ENCODE measurements at regions not wholly inside any gene's neighbourhood (a gene's known extent, or its start where the extent isn't known, plus 50 kb on each side); places are given as distances from the start of the nearest gene placed in this dataset.
"Not testable (repeated sequence)": the region's sequence is repeated elsewhere in the genome, so short reads cannot be mapped to it uniquely, and the experiment has no call there.

GRCh38 chr6:113689620-113690019, 167.5 kb upstream of the MARCKS start:
- POLR2A ChIA-PET; H3K27me3 ChIP-seq (ENCODE audit: control insufficient read depth, insufficient read depth, low read length); ATAC-seq; BruUV-seq (replicated peaks); H3K9me3 ChIP-seq (ENCODE audit: control insufficient read depth, insufficient read depth, low read depth, low read length); CTCF ChIA-PET; H3K36me3 ChIP-seq (ENCODE audit: control insufficient read depth, insufficient read depth, low read length); H3K27ac ChIP-seq (ENCODE audit: low read length); in situ Hi-C loops (cut with HindIII; ENCODE audit: low pct_unique_long_range_greater_than_20kb, low sequenced_read_pairs); intact Hi-C loops (cut with micrococcal nuclease; ENCODE audit: unreplicated experiment); DNase-seq (ENCODE audit: low read depth, low spot score); H3K4me1 ChIP-seq (ENCODE audit: control insufficient read depth, insufficient read depth, low read length); H3K4me3 ChIP-seq (ENCODE audit: low read depth in 2 of 2, low read length in 2 of 2): not testable (repeated sequence)
- 0 out of 2 replicates have a peak, but pooled peaks have one; percentile 14 for TF ChIP-seq CTCF (IDR thresholded peaks at IDR 0.05)

GRCh38 chr6:113690281-113691259, 166.6 kb upstream of the MARCKS start:
- H3K27me3 ChIP-seq (ENCODE audit: control insufficient read depth, insufficient read depth, low read length), result no peaks in the 10 kb centered on the region
- ATAC-seq (peak; percentile 64), DNase-seq (ENCODE audit: low read depth, low spot score) (peak; percentile 93)
- in situ Hi-C loops (cut with HindIII; ENCODE audit: low pct_unique_long_range_greater_than_20kb, low sequenced_read_pairs) (no loop called here), intact Hi-C loops (cut with micrococcal nuclease; ENCODE audit: unreplicated experiment) (no loop called here)
- ChIA-PET POLR2A (no interaction called here), CTCF (no interaction called here)
- no peaks in the 10 kb centered on the region for H3K36me3 ChIP-seq (ENCODE audit: control insufficient read depth, insufficient read depth, low read length)
- H3K4me1 ChIP-seq (ENCODE audit: control insufficient read depth, insufficient read depth, low read length), result no peaks in the 10 kb centered on the region
- H3K4me3 ChIP-seq (ENCODE audit: low read depth in 2 of 2, low read length in 2 of 2), result no peak overlapping the region
- no peaks in the 10 kb centered on the region for H3K9me3 ChIP-seq (ENCODE audit: control insufficient read depth, insufficient read depth, low read depth, low read length)
- BruUV-seq (replicated peaks), result no TSS peak
- H3K27ac ChIP-seq (ENCODE audit: low read length), result no peak overlapping the region
- TF ChIP-seq REST (IDR thresholded peaks at IDR 0.05; ENCODE audit: insufficient read depth in 1 of 2, low read depth in 2 of 2, low read length in 1 of 2), result no peak
- TF ChIP-seq TCF7L2 (IDR thresholded peaks at IDR 0.05; ENCODE audit: low read depth, low read length), result no peak
- TF ChIP-seq POLR2AphosphoS5 (IDR thresholded peaks at IDR 0.05; ENCODE audit: low read depth, low read length), result no peak
- no peak for TF ChIP-seq SIN3A (IDR thresholded peaks at IDR 0.05; ENCODE audit: borderline replicate concordance, insufficient read depth, low read depth, low read length)
- no peak for TF ChIP-seq CTCF (IDR thresholded peaks at IDR 0.05)
